GM18907 (cell line): ENCODE measurements at regions not wholly inside any gene's neighbourhood (a gene's known extent, or its start where the extent isn't known, plus 50 kb on each side); places are given as distances from the start of the nearest gene placed in this dataset.
A peak's percentile ranks its signal among the peaks of the same experiment; 100 is the strongest.
"Not testable (repeated sequence)": the region's sequence is repeated elsewhere in the genome, so short reads cannot be mapped to it uniquely, and the experiment has no call there.

Experiments used
- ATAC-seq: cut with Tn5 transposase; IDR thresholded peaks from one replicate; pipeline ENCODE4 v1.9.1; 2021; ENCODE audit warnings: mild to moderate bottlenecking, moderate library complexity; ENCODE audit not compliant: unreplicated experiment

DNA sequence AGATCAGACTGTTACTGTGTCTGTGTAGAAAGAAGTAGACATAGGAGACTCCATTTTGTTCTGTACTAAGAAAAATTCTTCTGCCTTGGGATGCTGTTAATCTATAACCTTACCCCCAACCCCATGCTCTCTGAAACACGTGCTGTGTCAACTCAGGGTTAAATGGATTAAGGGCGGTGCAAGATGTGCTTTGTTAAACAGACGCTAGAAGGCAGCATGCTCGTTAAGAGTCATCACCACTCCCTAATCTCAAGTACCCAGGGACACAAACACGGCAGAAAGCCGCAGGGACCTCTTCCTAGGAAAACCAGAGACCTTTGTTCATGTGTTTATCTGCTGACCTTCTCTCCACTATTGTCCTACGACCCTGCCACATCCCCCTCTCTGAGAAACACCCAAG is 137.0 kb upstream of the PROKR2 start:
- ATAC-seq = not testable (repeated sequence)

DNA sequence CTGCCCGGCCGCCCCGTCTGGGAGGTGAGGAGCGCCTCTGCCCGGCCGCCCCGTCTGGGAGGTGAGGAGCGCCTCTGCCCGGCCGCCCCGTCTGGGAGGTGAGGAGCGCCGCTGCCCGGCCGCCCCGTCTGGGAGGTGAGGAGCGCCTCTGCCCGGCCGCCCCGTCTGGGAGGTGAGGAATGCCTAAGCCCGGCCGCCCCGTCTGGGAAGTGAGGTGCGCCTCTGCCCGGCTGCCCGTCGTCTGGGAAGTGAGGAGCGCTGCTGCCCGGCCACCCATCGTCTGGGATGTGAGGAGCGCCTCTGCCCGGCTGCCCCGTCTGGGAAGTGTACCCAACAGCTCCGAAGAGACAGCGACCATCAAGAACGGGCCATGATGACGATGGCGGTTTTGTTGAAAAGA is 136.6 kb upstream of the PROKR2 start:
- not testable (repeated sequence) for ATAC-seq

- ATAC-seq = not testable (repeated sequence)
Measured at GRCh38 chr20:5452691-5453090, 135.9 kb upstream of the PROKR2 start.

DNA sequence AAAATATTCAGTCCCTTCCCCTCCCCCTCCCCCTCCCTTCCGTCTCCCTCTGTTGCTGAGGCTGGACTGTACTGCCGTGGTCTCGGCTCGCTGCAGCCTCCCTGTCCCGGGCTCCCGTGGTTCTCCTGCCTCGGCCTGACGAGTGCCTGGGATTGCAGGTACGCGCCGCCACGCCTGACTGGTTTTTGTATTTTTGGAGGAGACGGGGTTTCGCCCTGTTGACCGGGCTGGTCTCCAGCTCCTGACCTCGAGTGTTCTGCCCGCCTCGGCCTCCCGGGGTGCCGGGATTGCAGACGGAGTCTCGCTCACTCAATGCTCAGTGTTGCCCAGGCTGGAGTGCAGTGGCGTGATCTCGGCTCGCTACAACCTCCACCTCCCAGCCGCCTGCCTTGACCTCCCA is 135.5 kb upstream of the PROKR2 start:
- not testable (repeated sequence) for ATAC-seq

DNA sequence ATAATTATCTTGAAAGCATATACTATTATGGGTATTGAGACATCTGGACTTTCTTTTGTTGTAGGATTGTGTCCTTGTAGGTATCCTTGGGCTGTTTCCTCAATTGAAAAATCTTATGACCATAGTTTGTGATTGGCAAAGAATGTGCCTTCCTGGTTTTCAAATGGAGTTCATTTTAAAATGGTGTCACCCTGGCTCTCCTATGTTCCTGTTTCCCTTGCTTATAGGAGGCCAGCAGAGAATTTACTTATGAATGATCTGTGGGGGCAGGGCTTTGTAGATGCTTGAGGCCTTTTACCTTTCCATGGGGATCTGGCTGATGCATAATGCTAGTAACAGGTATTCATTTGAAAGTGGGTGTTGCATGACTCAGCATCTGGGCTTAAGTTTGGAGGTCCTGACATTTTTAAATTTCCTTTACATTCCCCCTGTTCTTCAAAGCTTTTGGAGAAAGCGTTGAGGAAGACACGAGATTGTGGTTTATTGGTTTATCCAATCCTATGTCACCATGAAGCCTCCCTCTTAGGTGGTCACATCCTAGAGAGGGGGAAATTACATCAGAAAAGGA is 135.0 kb upstream of the PROKR2 start:
- no peak for ATAC-seq

- peak; percentile 39 for ATAC-seq
Measured at GRCh38 chr20:5448449-5449118, 131.8 kb upstream of the PROKR2 start.

DNA sequence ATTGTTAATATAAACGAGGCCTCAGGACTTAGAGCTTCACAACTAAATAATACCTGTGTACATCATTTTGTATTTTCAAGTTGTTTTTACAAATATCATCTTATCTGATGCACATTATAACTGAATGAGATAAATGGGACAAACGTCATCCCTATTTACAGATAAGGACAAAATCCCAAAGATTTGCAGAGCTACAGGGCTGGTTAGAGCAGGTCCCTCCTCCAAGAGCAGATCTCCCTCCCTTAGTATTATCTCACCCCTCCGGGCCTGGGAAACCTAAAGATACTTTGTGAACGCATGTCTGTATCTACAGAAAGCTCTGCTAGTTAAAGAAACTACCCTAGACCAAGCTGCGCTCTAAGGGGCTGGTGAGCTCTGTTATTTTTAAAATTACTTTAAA is 130.4 kb upstream of the PROKR2 start:
- ATAC-seq = no peak

- ATAC-seq = no peak
Measured at GRCh38 chr20:5445611-5446010, 128.9 kb upstream of the PROKR2 start.

- no peak for ATAC-seq
Measured at GRCh38 chr20:5442101-5442500, 125.3 kb upstream of the PROKR2 start.

DNA sequence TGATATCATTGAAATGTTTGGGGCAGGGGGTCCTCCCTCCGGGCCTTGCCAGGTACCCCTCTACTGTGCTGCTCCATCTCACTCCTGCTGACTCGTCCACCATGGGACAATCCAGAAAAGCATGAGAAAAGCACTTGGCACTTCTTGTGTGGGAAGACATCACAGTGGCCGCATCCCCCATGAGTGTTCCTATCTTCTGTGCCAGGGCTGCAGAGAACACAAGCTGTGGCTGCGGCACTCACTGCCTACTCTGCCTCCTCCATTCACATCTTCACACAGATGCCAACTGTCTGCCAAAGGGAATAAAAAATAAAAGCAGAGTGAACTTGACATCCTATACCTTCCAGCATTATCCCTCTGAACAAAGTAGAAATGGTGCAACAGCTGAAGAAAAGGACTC is 117.4 kb upstream of the PROKR2 start:
- ATAC-seq = no peak

GRCh38 chr20:5433352-5433751 is 116.6 kb upstream of the PROKR2 start:
- ATAC-seq = no peak

GRCh38 chr20:5432030-5432429 is 115.3 kb upstream of the PROKR2 start:
- no peak for ATAC-seq

DNA sequence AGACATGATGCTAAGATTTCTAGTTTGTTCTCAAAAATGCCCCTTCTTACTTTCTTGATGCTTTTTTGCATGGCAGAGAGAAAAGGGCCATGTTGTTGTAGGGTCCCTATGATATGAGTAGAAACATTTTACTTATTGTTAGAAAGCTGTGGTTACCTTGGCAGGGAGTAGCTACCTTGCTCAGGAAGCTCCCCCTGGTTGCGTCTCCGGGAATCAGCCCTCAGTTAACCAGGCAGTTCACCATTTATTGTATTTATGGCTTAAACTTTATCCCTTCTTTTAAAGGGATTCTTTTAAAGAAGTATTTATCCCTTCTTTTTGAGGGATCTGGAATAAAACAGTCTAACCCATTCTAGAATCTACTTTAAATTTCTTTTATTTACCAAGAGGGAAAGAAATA is 113.9 kb upstream of the PROKR2 start:
- no peak for ATAC-seq

DNA sequence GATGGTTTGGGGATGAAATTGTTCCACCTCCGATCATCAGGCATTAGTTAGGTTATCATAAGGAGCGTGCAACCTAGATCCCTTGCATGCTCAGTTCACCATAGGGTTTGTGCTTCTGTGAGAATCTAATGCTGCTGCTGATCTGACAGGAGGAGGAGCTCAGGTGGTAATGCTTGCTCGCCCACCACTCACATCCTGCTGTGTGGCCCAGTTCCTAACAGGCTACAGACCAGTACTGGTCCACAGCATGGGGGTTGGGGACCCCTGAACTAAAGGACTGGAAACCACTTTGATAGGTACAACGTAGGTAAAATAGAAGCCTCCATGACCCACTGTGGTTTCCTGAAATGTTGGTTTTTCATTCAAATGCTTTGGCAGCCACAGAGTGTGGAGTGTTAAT is 109.3 kb upstream of the PROKR2 start:
- no peak for ATAC-seq

DNA sequence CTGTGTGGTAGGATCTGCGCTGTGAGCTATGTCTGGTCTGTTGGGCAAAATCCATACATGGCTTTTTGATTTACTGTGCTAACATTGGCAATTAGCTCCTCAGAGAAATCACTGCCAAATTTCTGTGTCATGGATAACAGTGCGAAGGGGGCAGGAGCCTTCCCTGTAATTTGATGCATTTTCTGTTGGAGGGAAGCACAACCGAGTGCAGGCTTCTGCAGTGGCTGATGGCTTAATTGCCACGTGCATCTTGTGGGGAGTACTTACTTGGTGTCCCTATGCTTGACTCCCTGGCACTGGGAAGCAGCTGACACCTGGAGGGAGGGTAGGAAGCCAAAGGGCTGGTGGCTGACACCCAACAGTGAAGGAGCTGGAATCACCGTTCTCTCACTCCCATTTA is 99.3 kb upstream of the PROKR2 start:
- no peak for ATAC-seq

DNA sequence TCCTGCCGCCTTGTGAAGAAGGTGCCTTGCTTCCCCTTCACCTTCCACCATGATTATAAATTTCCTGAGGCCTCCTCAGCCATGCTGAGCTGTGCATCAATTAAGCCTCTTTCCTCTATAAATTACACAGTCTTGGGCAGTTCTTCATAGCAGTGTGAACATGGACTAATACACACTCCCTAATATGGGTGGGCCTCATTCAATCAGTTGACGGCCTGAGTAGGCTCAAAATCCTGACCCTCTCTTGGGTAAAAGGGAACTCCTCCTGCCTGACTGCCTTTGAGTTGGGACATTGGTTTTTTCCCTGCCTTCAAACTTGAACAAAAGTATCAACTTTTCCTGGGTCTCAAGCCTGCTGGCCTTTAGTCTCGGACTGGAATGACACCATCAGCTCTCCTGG is 96.6 kb upstream of the PROKR2 start:
- no peak for ATAC-seq

- ATAC-seq = no peak
Measured at GRCh38 chr20:5410470-5410869, 93.7 kb upstream of the PROKR2 start.

DNA sequence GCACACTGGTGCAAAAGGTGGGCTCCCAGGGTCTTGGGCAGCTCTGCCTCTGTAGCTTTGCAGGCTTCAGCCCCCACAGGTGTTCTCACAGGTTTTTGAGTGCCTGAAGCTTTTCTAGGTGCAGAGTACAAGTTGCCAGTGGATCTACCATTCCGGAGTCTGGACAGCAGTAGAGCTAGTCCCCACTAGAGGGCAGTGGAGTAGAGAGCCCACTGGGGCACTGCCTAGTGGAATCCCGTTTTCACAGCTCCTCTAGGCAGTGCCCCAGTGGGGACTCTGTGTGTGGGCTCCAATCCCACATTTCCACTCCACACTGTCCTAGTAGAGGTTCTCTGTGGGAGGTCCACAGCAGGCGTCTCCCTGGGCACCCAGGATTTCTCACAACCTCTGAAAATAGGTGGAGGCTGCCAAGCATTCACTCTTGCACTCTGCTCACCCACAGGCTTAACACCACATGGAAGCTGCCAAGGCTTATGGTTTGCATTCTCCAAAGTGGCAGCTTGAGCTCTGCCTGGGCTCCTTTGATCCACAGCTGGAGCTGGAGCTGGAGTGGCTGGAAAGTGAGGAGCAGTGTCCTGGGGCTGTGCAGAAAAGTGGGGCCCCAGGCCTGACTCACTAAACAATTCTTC is 86.3 kb upstream of the PROKR2 start:
- ATAC-seq = peak; percentile 75

DNA sequence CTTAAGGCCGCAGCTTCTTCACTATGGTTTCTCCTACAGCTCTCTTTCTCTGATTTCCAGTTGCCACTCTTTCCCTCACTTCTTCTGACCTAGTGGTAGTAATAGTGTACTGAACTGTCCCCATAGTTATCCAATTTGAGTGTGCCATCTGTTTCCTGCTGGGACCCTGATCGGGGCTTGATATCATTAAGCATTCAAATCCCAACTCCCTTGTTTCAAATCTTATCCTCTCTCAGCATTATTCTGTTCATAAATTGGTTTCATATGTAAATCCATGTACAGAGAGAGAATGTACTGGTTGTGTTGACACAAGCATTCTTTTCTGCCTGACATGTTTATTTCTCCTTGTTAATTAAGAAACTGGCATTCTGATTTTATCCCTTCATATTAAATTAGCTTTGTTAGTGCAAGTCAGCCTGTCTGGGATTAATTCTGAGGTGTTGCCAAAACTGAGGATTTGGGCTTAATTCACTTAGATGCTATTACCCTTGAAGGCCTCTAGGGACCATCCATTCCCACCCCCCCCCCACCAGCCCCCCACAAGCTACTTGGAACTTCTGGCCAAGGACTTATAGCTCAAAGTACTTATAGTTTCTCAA is 84.6 kb upstream of the PROKR2 start:
- no peak for ATAC-seq

- no peak for ATAC-seq
Measured at GRCh38 chr20:5400164-5400762, 83.5 kb upstream of the PROKR2 start.

- no peak for ATAC-seq
Measured at GRCh38 chr20:5397393-5397792, 80.6 kb upstream of the PROKR2 start.
